ENCODE measurements at regions not wholly inside any gene's neighbourhood (a gene's known extent, or its start where the extent isn't known, plus 50 kb on each side); places are given as distances from the start of the nearest gene placed in this dataset.

GRCh38 chr4:83819582-83819981, 283.7 kb downstream of the GPAT3 start:
- no peak for TF ChIP-seq CTCF (IDR thresholded peaks at IDR 0.05; ENCODE audit: low read depth, low read length, missing control alignments)
- H3K4me3 ChIP-seq (replicated peaks; ENCODE audit: low read depth, low read length) = no peak overlapping the region
- DNase-seq (ENCODE audit: extremely low read depth, low read depth) = no peak

- TF ChIP-seq CTCF (IDR thresholded peaks at IDR 0.05; ENCODE audit: low read depth, low read length, missing control alignments) = no peak
- no peak for DNase-seq (ENCODE audit: extremely low read depth, low read depth)
- no peak overlapping the region for H3K4me3 ChIP-seq (replicated peaks; ENCODE audit: low read depth, low read length)
Measured at GRCh38 chr4:83810428-83810827, 274.5 kb downstream of the GPAT3 start.

GRCh38 chr4:83809581-83809980, 273.7 kb downstream of the GPAT3 start:
- DNase-seq (ENCODE audit: extremely low read depth, low read depth) = no peak
- H3K4me3 ChIP-seq (replicated peaks; ENCODE audit: low read depth, low read length) = no peak overlapping the region
- no peak for TF ChIP-seq CTCF (IDR thresholded peaks at IDR 0.05; ENCODE audit: low read depth, low read length, missing control alignments)

GRCh38 chr4:83793481-83793880, 257.6 kb downstream of the GPAT3 start:
- DNase-seq (ENCODE audit: extremely low read depth, low read depth) = no peak
- TF ChIP-seq CTCF (IDR thresholded peaks at IDR 0.05; ENCODE audit: low read depth, low read length, missing control alignments) = no peak
- no peak overlapping the region for H3K4me3 ChIP-seq (replicated peaks; ENCODE audit: low read depth, low read length)

GRCh38 chr4:83785891-83786290, 250.0 kb downstream of the GPAT3 start:
- DNase-seq (ENCODE audit: extremely low read depth, low read depth) = no peak
- TF ChIP-seq CTCF (IDR thresholded peaks at IDR 0.05; ENCODE audit: low read depth, low read length, missing control alignments) = no peak
- H3K4me3 ChIP-seq (replicated peaks; ENCODE audit: low read depth, low read length) = no peak overlapping the region

GRCh38 chr4:83783215-83783614, 247.3 kb downstream of the GPAT3 start:
- no peak overlapping the region for H3K4me3 ChIP-seq (replicated peaks; ENCODE audit: low read depth, low read length)
- no peak for DNase-seq (ENCODE audit: extremely low read depth, low read depth)
- no peak for TF ChIP-seq CTCF (IDR thresholded peaks at IDR 0.05; ENCODE audit: low read depth, low read length, missing control alignments)

GRCh38 chr4:83782591-83782990, 246.7 kb downstream of the GPAT3 start:
- no peak overlapping the region for H3K4me3 ChIP-seq (replicated peaks; ENCODE audit: low read depth, low read length)
- TF ChIP-seq CTCF (IDR thresholded peaks at IDR 0.05; ENCODE audit: low read depth, low read length, missing control alignments) = no peak
- no peak for DNase-seq (ENCODE audit: extremely low read depth, low read depth)

Data from HFF-Myc (cell line).